ENCODE measurements at regions not wholly inside any gene's neighbourhood (a gene's known extent, or its start where the extent isn't known, plus 50 kb on each side); places are given as distances from the start of the nearest gene placed in this dataset.

DNA sequence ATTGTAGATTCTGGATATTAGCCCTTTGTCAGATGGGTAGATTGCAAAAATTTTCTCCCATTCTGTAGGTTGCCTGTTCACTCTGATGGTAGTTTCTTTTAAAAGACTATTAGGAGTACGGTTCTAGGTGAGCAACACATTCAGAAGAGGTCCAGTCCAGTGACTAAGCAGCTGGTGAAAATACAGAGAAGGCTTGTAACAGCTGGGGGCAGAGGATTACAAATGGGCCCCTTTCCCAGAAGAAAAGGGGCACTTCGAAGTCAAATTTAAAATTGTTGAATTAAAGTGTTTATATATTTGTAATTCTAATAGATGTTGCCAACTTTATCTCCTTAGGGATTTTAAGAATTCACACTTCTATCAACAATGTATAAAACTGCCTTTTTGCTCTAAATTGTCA lies 720.5 kb downstream of the TLE4 start:
- no peak overlapping the region for H3K4me3 ChIP-seq (ENCODE audit: low read length)
- ChIA-PET CTCF (no interaction called here), POLR2A (no interaction called here)
- ATAC-seq (ENCODE audit: poor library complexity): no peak
- no peak overlapping the region for H3K27ac Mint-ChIP-seq
- H3K36me3 Mint-ChIP-seq (ENCODE audit: low read depth): no peaks in the 10 kb centered on the region
- H3K27ac ChIP-seq (ENCODE audit: low read depth in 1 of 2, low read length in 2 of 2): no peak overlapping the region
- H3K9me3 Mint-ChIP-seq: peaks cover 4% of the 10 kb centered on the region
- no peaks in the 10 kb centered on the region for H3K9me3 ChIP-seq (ENCODE audit: control insufficient read depth in 1 of 2, insufficient read depth in 1 of 2, low read length in 2 of 2)
- no peak for TF ChIP-seq CTCF (IDR thresholded peaks at IDR 0.05)
- no peaks in the 10 kb centered on the region for H3K27me3 ChIP-seq (ENCODE audit: control insufficient read depth in 1 of 2, insufficient read depth in 2 of 2, low read length in 2 of 2)
- no peaks in the 10 kb centered on the region for H3K4me1 Mint-ChIP-seq (ENCODE audit: low read depth)
- no peaks in the 10 kb centered on the region for H3K27me3 Mint-ChIP-seq
- DNase-seq: no peak
- H3K4me1 ChIP-seq (ENCODE audit: insufficient read depth, low read length): no peaks in the 10 kb centered on the region
- no peak overlapping the region for H3K4me3 Mint-ChIP-seq
- no peaks in the 10 kb centered on the region for H3K36me3 ChIP-seq (ENCODE audit: insufficient read depth, low read length)
- intact Hi-C loops (cut with DNase I, micrococcal nuclease): no loop called here

DNA sequence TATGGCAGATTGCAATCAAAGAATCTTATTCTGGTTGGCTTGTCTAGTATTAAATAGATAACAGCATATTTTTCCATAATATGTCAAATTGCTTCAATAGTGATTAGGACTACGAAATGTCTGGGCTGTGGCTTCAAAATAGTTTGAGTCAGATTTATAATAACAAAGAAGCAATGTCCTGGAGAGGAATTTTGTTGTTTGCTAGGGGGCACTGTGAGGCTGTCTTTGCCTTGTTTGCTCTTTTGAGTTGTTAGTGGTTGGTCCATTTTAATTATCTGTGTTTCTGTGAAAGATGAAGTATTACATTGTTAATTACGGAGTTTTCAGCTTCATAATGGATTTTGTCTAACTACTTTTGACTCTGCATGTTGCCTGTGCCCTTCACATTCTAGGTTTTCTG lies 713.6 kb downstream of the TLE4 start:
- no peak overlapping the region for H3K4me3 ChIP-seq (ENCODE audit: low read length)
- no peak overlapping the region for H3K4me3 Mint-ChIP-seq
- ATAC-seq (ENCODE audit: poor library complexity) (no peak), DNase-seq (no peak)
- no peak for TF ChIP-seq CTCF (IDR thresholded peaks at IDR 0.05)
- no peaks in the 10 kb centered on the region for H3K27me3 Mint-ChIP-seq
- H3K9me3 ChIP-seq (ENCODE audit: control insufficient read depth in 1 of 2, insufficient read depth in 1 of 2, low read length in 2 of 2): no peaks in the 10 kb centered on the region
- H3K27me3 ChIP-seq (ENCODE audit: control insufficient read depth in 1 of 2, insufficient read depth in 2 of 2, low read length in 2 of 2): no peaks in the 10 kb centered on the region
- H3K36me3 Mint-ChIP-seq (ENCODE audit: low read depth): no peaks in the 10 kb centered on the region
- ChIA-PET CTCF (no interaction called here), POLR2A (no interaction called here)
- peaks cover 2% of the 10 kb centered on the region for H3K9me3 Mint-ChIP-seq
- H3K4me1 Mint-ChIP-seq (ENCODE audit: low read depth): no peaks in the 10 kb centered on the region
- H3K36me3 ChIP-seq (ENCODE audit: insufficient read depth, low read length): no peaks in the 10 kb centered on the region
- H3K27ac Mint-ChIP-seq: no peak overlapping the region
- intact Hi-C loops (cut with DNase I, micrococcal nuclease): no loop called here
- no peak overlapping the region for H3K27ac ChIP-seq (ENCODE audit: low read depth in 1 of 2, low read length in 2 of 2)
- H3K4me1 ChIP-seq (ENCODE audit: insufficient read depth, low read length): no peaks in the 10 kb centered on the region

DNA sequence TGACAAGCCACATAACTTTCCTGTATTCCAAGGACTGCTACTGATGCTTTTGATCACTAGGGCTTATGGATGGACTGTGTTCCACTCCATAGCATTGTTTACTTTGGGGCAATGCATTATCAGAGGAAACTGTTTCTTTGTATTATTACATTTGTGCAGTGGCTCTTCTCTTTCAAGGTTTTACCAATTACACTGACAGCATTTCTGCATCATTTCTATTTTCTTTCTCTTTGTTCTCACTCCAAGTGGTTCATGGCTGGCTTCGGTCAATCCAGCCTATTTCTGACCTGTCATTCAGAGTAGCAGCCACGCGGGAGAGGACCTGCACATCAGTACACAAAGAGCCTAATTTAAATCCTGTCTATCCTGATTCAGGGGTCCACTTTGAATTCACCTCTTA lies 711.0 kb downstream of the TLE4 start:
- no peaks in the 10 kb centered on the region for H3K4me1 Mint-ChIP-seq (ENCODE audit: low read depth)
- DNase-seq: no peak
- no peak for TF ChIP-seq CTCF (IDR thresholded peaks at IDR 0.05)
- H3K4me3 Mint-ChIP-seq: no peak overlapping the region
- no peaks in the 10 kb centered on the region for H3K36me3 Mint-ChIP-seq (ENCODE audit: low read depth)
- no peak overlapping the region for H3K4me3 ChIP-seq (ENCODE audit: low read length)
- no peaks in the 10 kb centered on the region for H3K27me3 Mint-ChIP-seq
- CTCF ChIA-PET: no interaction called here
- H3K36me3 ChIP-seq (ENCODE audit: insufficient read depth, low read length): no peaks in the 10 kb centered on the region
- POLR2A ChIA-PET: no interaction called here
- intact Hi-C loops (cut with DNase I, micrococcal nuclease): no loop called here
- H3K9me3 Mint-ChIP-seq: no peaks in the 10 kb centered on the region
- H3K9me3 ChIP-seq (ENCODE audit: control insufficient read depth in 1 of 2, insufficient read depth in 1 of 2, low read length in 2 of 2): no peaks in the 10 kb centered on the region
- H3K4me1 ChIP-seq (ENCODE audit: insufficient read depth, low read length): no peaks in the 10 kb centered on the region
- H3K27me3 ChIP-seq (ENCODE audit: control insufficient read depth in 1 of 2, insufficient read depth in 2 of 2, low read length in 2 of 2): no peaks in the 10 kb centered on the region
- H3K27ac ChIP-seq (ENCODE audit: low read depth in 1 of 2, low read length in 2 of 2): no peak overlapping the region
- no peak for ATAC-seq (ENCODE audit: poor library complexity)
- H3K27ac Mint-ChIP-seq: no peak overlapping the region

All from CD4-positive, alpha-beta T cell (primary cell).